Activated CD4-positive, alpha-beta T cell treated with anti-CD3 and anti-CD28 coated beads, Interleukin-2, Interleukin-6, amounts not matched to agents 100 ng/mL and 50 ng/mL, durations not matched to agents 16 hours and 8 hours (primary cell): ENCODE measurements at regions not wholly inside any gene's neighbourhood (a gene's known extent, or its start where the extent isn't known, plus 50 kb on each side); places are given as distances from the start of the nearest gene placed in this dataset.

ENCODE experiments used
- DNase-seq: peaks from one replicate; pipeline ENCODE4 v3.0.0-alpha.2; 2020

- DNase-seq = no peak
These were observed 381.4 kb downstream of the ADRA2A start for GRCh38 chr10:111458256-111458655.

GRCh38 chr10:111459967-111460366, 383.1 kb downstream of the ADRA2A start:
- no peak for DNase-seq

GRCh38 chr10:111472445-111472844, 395.6 kb downstream of the ADRA2A start:
- no peak for DNase-seq

- DNase-seq = no peak
These were observed 396.5 kb downstream of the ADRA2A start for GRCh38 chr10:111473361-111473760.

GRCh38 chr10:111474786-111475185, 398.0 kb downstream of the ADRA2A start:
- DNase-seq = no peak

GRCh38 chr10:111475720-111476119, 398.9 kb downstream of the ADRA2A start:
- no peak for DNase-seq

GRCh38 chr10:111478651-111479050, 401.8 kb downstream of the ADRA2A start:
- DNase-seq = no peak

GRCh38 chr10:111479966-111480365, 403.1 kb downstream of the ADRA2A start:
- DNase-seq = no peak

GRCh38 chr10:111481261-111481826, 404.5 kb downstream of the ADRA2A start:
- DNase-seq = no peak

GRCh38 chr10:111481866-111482265, 405.0 kb downstream of the ADRA2A start:
- no peak for DNase-seq

GRCh38 chr10:111482621-111483216, 405.9 kb downstream of the ADRA2A start:
- DNase-seq = no peak

- DNase-seq = no peak
These were observed 408.9 kb downstream of the ADRA2A start for GRCh38 chr10:111485767-111486166.

- no peak for DNase-seq
These were observed 409.5 kb downstream of the ADRA2A start for GRCh38 chr10:111486346-111486745.

- no peak for DNase-seq
These were observed 411.8 kb downstream of the ADRA2A start for GRCh38 chr10:111488668-111489067.

GRCh38 chr10:111491154-111491553, 414.3 kb downstream of the ADRA2A start:
- DNase-seq = no peak

GRCh38 chr10:111493024-111493625, 416.3 kb downstream of the ADRA2A start:
- DNase-seq = no peak

- no peak for DNase-seq
These were observed 421.7 kb downstream of the ADRA2A start for GRCh38 chr10:111498560-111498959.

- DNase-seq = no peak
These were observed 427.5 kb downstream of the ADRA2A start for GRCh38 chr10:111504376-111504775.

- DNase-seq = no peak
These were observed 429.6 kb downstream of the ADRA2A start for GRCh38 chr10:111506266-111507034.

GRCh38 chr10:111511751-111512150, 434.9 kb downstream of the ADRA2A start:
- no peak for DNase-seq

- DNase-seq = no peak
These were observed 438.4 kb downstream of the ADRA2A start for GRCh38 chr10:111515264-111515663.

GRCh38 chr10:111515706-111516105, 438.9 kb downstream of the ADRA2A start:
- no peak for DNase-seq

- no peak for DNase-seq
These were observed 439.3 kb downstream of the ADRA2A start for GRCh38 chr10:111516144-111516543.

GRCh38 chr10:111522141-111522540, 445.3 kb downstream of the ADRA2A start:
- DNase-seq = no peak
